NT2/D1 (cell line): ENCODE measurements at regions not wholly inside any gene's neighbourhood (a gene's known extent, or its start where the extent isn't known, plus 50 kb on each side); places are given as distances from the start of the nearest gene placed in this dataset.

Experiments used
- DNase-seq: peaks from one replicate; pipeline ENCODE4 v3.0.0-alpha.2; 2011; ENCODE audit warnings: low read depth, low spot score
- H3K27me3 ChIP-seq: 2 replicates; pipeline ENCODE4 v1.6.0; 2011; ENCODE audit warnings: mild to moderate bottlenecking; ENCODE audit not compliant: insufficient read length, insufficient read depth
- H3K36me3 ChIP-seq: 2 replicates; pipeline ENCODE4 v1.6.1; 2011; ENCODE audit warnings: mild to moderate bottlenecking, low read length, mixed read lengths; ENCODE audit not compliant: insufficient read depth, insufficient read length
- H3K4me1 ChIP-seq: 2 replicates; pipeline ENCODE4 v1.5.1; 2011; ENCODE audit not compliant: insufficient read depth, insufficient read length
- H3K4me3 ChIP-seq: 2 replicates; pipeline ENCODE4 v1.5.1; 2011; ENCODE audit warnings: low read depth; ENCODE audit not compliant: insufficient read length
- H3K9ac ChIP-seq: 2 replicates; pipeline ENCODE4 v1.6.0; 2011; ENCODE audit warnings: low read depth; ENCODE audit not compliant: insufficient read length
- H3K9me3 ChIP-seq: 2 replicates; pipeline ENCODE4 v1.5.1; 2011; ENCODE audit warnings: mild to moderate bottlenecking, low read length; ENCODE audit not compliant: insufficient read depth
- SUZ12 ChIP-seq: IDR thresholded peaks from 2 replicates; pipeline ENCODE4 v1.6.1; 2011; ENCODE audit not compliant: insufficient read length, insufficient read depth; ENCODE audit errors: extremely low read depth
- YY1 ChIP-seq: IDR thresholded peaks from 2 replicates; pipeline ENCODE4 v1.6.1; 2011; ENCODE audit not compliant: insufficient read length, insufficient read depth
- ZNF274 ChIP-seq: IDR thresholded peaks from 2 replicates; pipeline ENCODE4 v1.6.1; 2011; ENCODE audit warnings: mild to moderate bottlenecking, low read depth, low read length

- no peaks in the 10 kb centered on the region for H3K36me3 ChIP-seq
- DNase-seq: no peak
- TF ChIP-seq SUZ12: no peak
- no peak for TF ChIP-seq ZNF274
- no peak for TF ChIP-seq YY1
- H3K9ac ChIP-seq: no peak overlapping the region
- no peaks in the 10 kb centered on the region for H3K9me3 ChIP-seq
- no peak overlapping the region for H3K4me3 ChIP-seq
- H3K4me1 ChIP-seq: no peaks in the 10 kb centered on the region
- no peaks in the 10 kb centered on the region for H3K27me3 ChIP-seq
Observed at GRCh38 chr10:25120188-25120587, 54.6 kb upstream of the GPR158 start.
